ENCODE measurements at regions not wholly inside any gene's neighbourhood (a gene's known extent, or its start where the extent isn't known, plus 50 kb on each side); places are given as distances from the start of the nearest gene placed in this dataset.

- TF ChIP-seq, protein P1, sequence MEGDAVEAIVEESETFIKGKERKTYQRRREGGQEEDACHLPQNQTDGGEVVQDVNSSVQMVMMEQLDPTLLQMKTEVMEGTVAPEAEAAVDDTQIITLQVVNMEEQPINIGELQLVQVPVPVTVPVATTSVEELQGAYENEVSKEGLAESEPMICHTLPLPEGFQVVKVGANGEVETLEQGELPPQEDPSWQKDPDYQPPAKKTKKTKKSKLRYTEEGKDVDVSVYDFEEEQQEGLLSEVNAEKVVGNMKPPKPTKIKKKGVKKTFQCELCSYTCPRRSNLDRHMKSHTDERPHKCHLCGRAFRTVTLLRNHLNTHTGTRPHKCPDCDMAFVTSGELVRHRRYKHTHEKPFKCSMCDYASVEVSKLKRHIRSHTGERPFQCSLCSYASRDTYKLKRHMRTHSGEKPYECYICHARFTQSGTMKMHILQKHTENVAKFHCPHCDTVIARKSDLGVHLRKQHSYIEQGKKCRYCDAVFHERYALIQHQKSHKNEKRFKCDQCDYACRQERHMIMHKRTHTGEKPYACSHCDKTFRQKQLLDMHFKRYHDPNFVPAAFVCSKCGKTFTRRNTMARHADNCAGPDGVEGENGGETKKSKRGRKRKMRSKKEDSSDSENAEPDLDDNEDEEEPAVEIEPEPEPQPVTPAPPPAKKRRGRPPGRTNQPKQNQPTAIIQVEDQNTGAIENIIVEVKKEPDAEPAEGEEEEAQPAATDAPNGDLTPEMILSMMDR (IDR thresholded peaks at IDR 0.05) = peak in 1 of 4 experiments; percentile 9
- TF ChIP-seq POLR2AphosphoS5 (IDR thresholded peaks at IDR 0.05) (no peak), POLR2A (IDR thresholded peaks at IDR 0.05) (no peak), EP300 (IDR thresholded peaks at IDR 0.05) (no peak)
Measured at GRCh38 chr4:89558147-89558546, 250.5 kb upstream of the GPRIN3 start.
